GM10266 (cell line): ENCODE measurements at regions not wholly inside any gene's neighbourhood (a gene's known extent, or its start where the extent isn't known, plus 50 kb on each side); places are given as distances from the start of the nearest gene placed in this dataset.
"Not testable (repeated sequence)": the region's sequence is repeated elsewhere in the genome, so short reads cannot be mapped to it uniquely, and the experiment has no call there.

Source experiments
- DNase-seq: peaks from one replicate; pipeline ENCODE4 v3.0.0; 2012; ENCODE audit errors: extremely low spot score
- TF ChIP-seq, protein P1 (sequence below): IDR thresholded peaks from 2 replicates; pipeline ENCODE4 v1.5.1; 2012; ENCODE audit warnings: mild to moderate bottlenecking, low read depth; ENCODE audit not compliant: control insufficient read depth, insufficient read depth; ENCODE audit errors: missing control alignments

- TF ChIP-seq, protein P1, sequence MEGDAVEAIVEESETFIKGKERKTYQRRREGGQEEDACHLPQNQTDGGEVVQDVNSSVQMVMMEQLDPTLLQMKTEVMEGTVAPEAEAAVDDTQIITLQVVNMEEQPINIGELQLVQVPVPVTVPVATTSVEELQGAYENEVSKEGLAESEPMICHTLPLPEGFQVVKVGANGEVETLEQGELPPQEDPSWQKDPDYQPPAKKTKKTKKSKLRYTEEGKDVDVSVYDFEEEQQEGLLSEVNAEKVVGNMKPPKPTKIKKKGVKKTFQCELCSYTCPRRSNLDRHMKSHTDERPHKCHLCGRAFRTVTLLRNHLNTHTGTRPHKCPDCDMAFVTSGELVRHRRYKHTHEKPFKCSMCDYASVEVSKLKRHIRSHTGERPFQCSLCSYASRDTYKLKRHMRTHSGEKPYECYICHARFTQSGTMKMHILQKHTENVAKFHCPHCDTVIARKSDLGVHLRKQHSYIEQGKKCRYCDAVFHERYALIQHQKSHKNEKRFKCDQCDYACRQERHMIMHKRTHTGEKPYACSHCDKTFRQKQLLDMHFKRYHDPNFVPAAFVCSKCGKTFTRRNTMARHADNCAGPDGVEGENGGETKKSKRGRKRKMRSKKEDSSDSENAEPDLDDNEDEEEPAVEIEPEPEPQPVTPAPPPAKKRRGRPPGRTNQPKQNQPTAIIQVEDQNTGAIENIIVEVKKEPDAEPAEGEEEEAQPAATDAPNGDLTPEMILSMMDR, result no peak
- DNase-seq, result no peak
These were observed 574.0 kb downstream of the NTRK3 start for GRCh38 chr15:87682527-87682926.

GRCh38 chr15:87681104-87681503 is 575.4 kb downstream of the NTRK3 start:
- no peak for DNase-seq
- TF ChIP-seq, protein P1, result no peak

GRCh38 chr15:87680208-87680607 is 576.3 kb downstream of the NTRK3 start:
- no peak for DNase-seq
- TF ChIP-seq, protein P1, result no peak

DNA sequence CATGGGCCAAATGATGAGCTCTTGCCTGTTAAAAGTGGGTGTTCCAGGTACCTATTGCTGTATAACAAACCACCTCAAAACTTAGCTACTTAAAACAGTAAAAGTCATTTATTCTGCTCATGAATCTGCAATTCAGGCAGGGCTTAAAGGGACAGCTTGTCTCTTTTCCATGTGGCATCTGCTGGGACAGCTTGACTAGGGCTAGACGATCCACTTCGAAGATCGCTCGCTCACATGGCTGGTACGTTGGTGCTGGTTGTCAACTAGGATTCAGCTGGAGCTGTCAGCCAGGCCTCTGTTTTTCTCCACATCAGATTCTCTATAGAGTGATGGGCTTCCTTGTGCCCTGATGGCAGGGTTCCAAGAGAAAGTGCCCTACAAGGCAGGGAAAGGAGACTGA is 581.3 kb downstream of the NTRK3 start:
- TF ChIP-seq, protein P1, result no peak
- DNase-seq, result no peak

- TF ChIP-seq, protein P1, result no peak
- no peak for DNase-seq
These were observed 583.9 kb downstream of the NTRK3 start for GRCh38 chr15:87672309-87673288.

GRCh38 chr15:87671289-87671688 is 585.2 kb downstream of the NTRK3 start:
- TF ChIP-seq, protein P1, result no peak
- DNase-seq, result no peak

GRCh38 chr15:87669846-87670245 is 586.7 kb downstream of the NTRK3 start:
- TF ChIP-seq, protein P1, result no peak
- DNase-seq, result no peak

- not testable (repeated sequence) for DNase-seq
These were observed 587.6 kb downstream of the NTRK3 start for GRCh38 chr15:87668768-87669564.
